GM23248 (cell line): ENCODE measurements at regions not wholly inside any gene's neighbourhood (a gene's known extent, or its start where the extent isn't known, plus 50 kb on each side); places are given as distances from the start of the nearest gene placed in this dataset.

Source experiments
- EZH2 ChIP-seq: fragments of 200-600 bp; sonication (generic); IDR thresholded peaks from 2 replicates; pipeline ENCODE4 v1.6.1; 2018; ENCODE audit warnings: antibody characterized with exemption, mild to moderate bottlenecking; ENCODE audit not compliant: insufficient read depth, poor library complexity, severe bottlenecking
- EZH2phosphoT487 ChIP-seq: fragments of 200-600 bp; sonication (generic); IDR thresholded peaks from 2 replicates; pipeline ENCODE4 v1.6.1; 2018; ENCODE audit warnings: antibody characterized with exemption, moderate library complexity, mild to moderate bottlenecking, low read depth; ENCODE audit not compliant: insufficient read depth

DNA sequence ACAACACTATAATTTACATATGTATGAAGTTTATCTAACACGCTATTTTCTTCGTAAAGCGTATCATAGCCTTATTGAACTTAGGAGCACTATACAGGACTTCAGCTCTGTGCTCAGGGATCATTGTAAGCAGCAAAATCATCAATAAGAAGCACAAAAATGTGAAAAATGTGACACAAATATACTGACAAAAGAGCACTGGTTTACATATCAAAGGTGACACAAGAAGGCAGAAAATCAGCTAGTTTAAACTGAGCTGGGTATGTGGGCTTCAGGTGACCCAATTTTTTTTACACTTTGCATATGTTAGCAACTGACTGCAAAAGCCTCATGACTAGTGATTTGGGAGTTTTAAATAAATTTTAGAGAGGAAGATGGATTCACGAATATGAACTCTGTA, 215.2 kb upstream of the CHORDC1 start:
- TF ChIP-seq EZH2 = no peak
- no peak for TF ChIP-seq EZH2phosphoT487
